Esophagus muscularis mucosa (tissue), 4 donors: ENCODE measurements at regions not wholly inside any gene's neighbourhood (a gene's known extent, or its start where the extent isn't known, plus 50 kb on each side); places are given as distances from the start of the nearest gene placed in this dataset.

ENCODE experiments used
- EP300 ChIP-seq: sonication (generic); formaldehyde crosslinking; IDR thresholded peaks from one replicate; pipeline ENCODE4 v1.6.1; 2017; ENCODE audit warnings: antibody characterized with exemption
- POLR2A ChIP-seq: fragments of 450-650 bp; IDR thresholded peaks from one replicate; pipeline ENCODE4 v1.6.1; 2017; ENCODE audit warnings: antibody characterized with exemption, moderate library complexity, mild to moderate bottlenecking, low read depth
- POLR2AphosphoS5 ChIP-seq, 2 donors: sonication (generic); formaldehyde crosslinking; IDR thresholded peaks; one replicate each; pipeline ENCODE4 v1.6.1; 2017; ENCODE audit warnings: antibody characterized with exemption in 2 of 2
- TF ChIP-seq, protein P1 (sequence below), 3 experiments: fragments of 200-600 bp in 2 of 3; fragments of 450-650 bp in 1 of 3; sonication (generic) in 2 of 3; IDR thresholded peaks; one replicate each; pipeline ENCODE4 v1.5.1; 2017 to 2019; ENCODE audit warnings: antibody characterized with exemption in 3 of 3, mild to moderate bottlenecking in 2 of 3, moderate library complexity in 1 of 3

DNA sequence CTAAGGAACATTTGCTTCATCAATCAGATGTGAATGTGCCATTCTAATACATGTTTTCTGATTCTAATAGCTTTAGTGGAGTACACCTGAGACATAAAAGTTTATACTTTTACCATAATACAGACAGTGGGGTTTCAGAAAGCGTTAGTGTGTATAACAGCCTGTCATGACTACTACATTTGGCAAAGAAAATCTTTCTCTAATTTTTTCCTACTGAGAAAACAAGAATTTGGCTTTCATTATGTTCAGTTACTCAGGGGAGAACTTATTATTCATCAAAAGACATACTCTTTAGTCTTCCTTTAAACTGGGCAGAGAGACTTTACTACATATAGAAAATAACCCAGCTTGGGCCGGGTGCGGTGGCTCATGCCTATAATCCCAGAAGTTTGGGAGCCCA is 104.9 kb downstream of the PCDH18 start:
- TF ChIP-seq, protein P1, sequence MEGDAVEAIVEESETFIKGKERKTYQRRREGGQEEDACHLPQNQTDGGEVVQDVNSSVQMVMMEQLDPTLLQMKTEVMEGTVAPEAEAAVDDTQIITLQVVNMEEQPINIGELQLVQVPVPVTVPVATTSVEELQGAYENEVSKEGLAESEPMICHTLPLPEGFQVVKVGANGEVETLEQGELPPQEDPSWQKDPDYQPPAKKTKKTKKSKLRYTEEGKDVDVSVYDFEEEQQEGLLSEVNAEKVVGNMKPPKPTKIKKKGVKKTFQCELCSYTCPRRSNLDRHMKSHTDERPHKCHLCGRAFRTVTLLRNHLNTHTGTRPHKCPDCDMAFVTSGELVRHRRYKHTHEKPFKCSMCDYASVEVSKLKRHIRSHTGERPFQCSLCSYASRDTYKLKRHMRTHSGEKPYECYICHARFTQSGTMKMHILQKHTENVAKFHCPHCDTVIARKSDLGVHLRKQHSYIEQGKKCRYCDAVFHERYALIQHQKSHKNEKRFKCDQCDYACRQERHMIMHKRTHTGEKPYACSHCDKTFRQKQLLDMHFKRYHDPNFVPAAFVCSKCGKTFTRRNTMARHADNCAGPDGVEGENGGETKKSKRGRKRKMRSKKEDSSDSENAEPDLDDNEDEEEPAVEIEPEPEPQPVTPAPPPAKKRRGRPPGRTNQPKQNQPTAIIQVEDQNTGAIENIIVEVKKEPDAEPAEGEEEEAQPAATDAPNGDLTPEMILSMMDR (IDR thresholded peaks at IDR 0.05) = no peak
- TF ChIP-seq POLR2A (no peak), POLR2AphosphoS5 (IDR thresholded peaks at IDR 0.05) (no peak), EP300 (no peak)
